Amniotic epithelial cell (primary cell): ENCODE measurements at regions not wholly inside any gene's neighbourhood (a gene's known extent, or its start where the extent isn't known, plus 50 kb on each side); places are given as distances from the start of the nearest gene placed in this dataset.
"Not testable (repeated sequence)": the region's sequence is repeated elsewhere in the genome, so short reads cannot be mapped to it uniquely, and the experiment has no call there.

ENCODE experiments used
- DNase-seq: peaks from one replicate; pipeline ENCODE4 v3.0.0-alpha.2; 2010; ENCODE audit warnings: low read depth

DNA sequence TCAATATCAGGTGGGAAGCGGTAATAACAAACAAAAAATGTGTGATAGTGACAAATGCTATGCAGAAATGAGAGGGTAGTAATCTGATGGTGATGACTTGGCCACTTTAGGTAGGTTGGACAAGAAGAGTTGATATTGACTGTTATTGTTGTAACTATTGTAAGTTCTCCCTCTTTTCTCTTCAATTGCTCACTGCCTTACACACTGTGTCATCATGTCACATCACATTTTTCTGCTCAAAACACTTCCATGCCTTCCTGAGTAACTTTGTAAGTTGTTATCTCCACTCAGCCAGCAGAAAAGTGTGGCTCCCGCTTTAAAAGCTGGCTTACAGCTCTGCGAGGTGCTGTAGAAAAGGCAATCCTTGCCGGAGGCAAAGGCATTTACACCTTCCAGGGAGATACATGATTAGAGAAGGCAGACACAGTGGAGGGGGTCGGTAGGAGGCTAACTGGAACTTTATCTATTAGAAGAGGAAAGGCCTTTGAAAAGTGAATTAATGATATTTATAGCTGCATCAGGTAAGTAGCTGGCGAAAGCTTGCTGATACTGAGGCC, 85.2 kb upstream of the CLINT1 start:
- DNase-seq: no peak

- DNase-seq: no peak
Observed at GRCh38 chr5:157942595-157942994, 83.7 kb upstream of the CLINT1 start.

- DNase-seq: peak; percentile 10
Observed at GRCh38 chr5:157941616-157942015, 82.7 kb upstream of the CLINT1 start.

DNA sequence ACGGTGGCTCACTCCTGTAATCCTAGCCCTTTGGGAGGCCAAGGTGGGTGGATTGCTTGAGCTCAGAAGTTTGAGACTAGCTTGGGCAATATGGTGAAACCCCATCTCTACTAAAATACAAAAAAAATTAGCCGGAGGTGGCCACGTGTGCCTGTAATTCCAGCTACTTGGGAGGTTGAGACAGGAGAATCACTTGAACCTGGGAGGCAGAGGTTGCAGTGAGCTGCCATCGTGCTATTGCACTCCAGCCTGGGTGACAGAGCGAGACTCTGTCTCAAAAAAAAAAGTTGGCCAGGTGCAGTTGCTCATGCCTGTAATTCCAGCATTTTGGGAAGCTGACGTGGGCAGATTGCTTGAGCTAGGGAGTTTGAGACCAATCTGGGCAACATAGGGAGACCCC, 79.2 kb upstream of the CLINT1 start:
- DNase-seq: not testable (repeated sequence)

DNA sequence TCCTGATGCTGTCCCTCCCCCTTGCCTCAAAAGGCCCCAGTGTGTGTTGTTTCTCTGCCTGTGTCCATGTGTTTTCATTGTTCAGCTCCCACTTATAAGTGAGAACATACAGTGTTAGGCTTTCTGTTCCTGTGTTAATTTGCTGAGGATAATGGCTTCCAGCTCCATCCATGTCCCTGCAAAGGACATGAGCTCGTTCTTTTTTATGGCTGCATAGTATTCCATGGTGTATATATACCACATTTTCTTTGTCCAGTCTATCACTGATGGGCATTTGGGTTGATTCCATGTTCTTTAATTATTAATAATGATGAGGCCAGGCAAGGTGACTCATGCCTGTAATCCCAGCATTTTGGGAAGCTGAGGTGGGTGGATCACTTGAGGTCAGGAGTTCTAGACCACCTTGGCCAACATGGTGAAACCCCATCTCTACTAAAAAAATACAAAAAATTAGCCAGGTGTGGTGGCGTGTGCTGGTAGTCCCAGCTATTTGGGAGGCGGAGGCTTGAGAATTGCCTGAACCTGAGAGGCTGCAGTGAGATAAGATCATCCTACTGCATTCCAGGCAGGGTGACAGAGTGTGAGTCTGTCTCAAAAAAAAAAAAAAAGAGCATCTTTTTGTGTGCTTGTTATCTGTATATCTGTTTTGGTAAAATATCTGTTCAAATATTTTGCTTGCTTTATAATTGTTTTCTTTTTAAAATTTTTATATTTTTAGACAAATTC, 78.0 kb upstream of the CLINT1 start:
- DNase-seq: not testable (repeated sequence)

GRCh38 chr5:157934600-157934999, 75.7 kb upstream of the CLINT1 start:
- no peak for DNase-seq

GRCh38 chr5:157933005-157933404, 74.1 kb upstream of the CLINT1 start:
- DNase-seq: no peak

DNA sequence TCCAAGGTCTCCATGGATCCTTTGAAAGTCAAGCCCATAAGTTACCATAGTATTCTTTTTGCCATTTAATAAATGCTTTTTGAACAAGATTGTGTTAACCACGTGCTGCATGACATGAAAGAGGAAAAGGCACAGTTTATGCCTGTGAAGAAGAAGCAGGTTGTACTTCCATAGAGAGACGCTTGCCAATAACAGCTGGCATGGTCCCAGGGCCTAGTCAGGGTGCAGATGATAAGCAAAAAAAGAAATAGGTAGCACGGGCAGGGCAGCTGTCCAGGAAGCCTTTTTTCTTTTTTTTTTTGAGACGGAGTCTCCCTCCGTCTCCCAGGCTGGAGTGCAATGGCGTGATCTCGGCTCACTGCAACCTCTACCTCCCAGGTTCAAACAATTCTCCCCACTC, 71.8 kb upstream of the CLINT1 start:
- no peak for DNase-seq

- DNase-seq: no peak
Observed at GRCh38 chr5:157926977-157927376, 68.0 kb upstream of the CLINT1 start.

DNA sequence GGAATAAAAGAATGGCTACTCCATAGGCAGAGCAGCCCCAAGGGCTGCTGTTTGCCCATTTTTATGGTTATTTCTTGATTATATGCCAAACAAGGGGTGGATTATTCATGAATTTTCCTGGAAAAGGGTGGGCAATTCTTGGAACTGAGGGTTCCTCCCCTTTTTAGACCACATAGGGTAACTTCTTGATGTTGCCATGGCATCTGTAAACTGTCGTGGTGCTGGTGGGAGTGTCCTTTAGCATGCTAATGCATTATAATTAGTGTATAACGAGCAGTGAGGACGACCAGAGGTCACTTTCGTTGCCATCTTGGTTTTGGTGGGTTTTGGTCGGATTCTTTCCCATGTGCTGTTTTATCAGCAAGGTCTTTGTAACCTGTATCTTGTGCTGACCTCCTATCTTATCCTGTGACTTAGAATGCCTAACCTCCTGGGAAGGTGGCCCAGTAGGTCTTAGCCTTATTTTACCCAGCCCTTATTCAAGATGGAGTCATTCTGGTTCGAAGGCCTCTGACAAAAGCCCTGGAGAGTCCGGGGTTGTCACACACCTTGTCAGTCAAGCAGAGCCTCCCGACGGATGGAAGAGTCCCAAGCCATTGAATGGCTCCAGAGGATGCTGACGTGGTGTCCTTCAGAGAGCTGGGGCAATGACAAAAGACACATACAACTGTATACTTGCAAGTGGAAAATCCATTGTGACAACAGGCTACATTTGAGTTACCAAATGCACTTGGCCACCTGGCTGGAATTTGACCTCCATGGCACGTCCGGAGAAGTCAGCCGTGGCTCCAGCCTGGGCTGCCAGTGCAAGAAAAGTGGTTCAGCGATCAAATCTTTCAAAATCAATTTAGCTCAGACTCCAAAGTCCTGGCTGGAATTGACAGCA, 67.1 kb upstream of the CLINT1 start:
- DNase-seq: no peak

DNA sequence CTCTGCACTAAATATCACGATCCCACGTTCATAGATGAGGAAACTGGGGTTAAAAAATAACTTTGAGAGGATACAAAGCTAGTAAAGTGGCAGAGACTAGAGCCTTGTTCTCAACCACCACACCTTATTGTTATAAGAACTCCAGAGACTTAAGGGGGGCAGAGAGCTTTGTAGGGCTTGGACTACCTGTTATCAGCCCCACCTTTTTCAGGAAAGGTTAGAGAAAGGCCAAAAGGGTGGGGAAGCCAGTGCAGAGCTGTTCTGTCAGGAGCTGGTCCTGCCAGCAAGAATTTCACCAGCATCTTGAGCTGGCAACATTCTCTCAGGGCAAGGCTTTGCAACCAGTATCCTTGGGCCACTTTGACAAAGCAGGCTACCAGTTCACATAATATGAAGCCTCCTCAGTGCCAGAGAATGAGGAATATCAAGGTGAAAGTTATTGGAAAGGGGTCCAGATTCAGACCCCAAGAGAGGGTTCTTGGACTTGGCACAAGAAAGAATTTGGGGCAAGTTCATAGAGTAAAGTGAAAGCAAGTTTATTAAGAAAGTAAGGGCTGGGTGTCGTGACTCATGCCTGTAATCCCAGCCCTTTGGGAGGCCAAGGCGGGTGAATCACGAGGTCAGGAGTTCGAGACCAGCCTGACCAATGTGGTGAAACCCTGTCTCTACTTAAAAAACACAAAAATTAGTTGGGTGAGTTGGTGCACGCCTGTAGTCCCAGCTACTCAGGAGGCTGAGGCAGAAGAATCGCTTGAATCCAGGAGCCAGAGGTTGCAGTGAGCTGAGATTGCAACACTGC, 66.2 kb upstream of the CLINT1 start:
- DNase-seq: peak; percentile 1

DNA sequence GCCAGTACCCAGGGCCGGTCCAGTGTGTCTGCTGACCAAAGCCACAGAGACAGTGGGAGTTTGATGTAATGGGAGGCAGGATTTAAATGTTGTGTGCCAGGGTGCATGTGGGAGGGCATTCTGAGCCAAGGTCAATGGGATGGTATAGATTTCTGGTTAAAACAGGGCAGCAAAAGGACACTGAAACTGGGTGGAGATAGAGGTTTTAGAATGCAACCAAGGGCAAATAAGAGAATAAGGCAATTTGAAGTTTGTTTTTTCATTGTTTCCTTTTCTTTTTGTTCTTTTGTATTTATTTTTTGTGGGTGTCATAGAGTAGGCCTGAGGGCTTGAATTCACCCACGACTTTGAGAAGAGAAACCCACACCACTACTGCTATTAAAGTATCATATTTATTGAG, 65.5 kb upstream of the CLINT1 start:
- DNase-seq: no peak

GRCh38 chr5:157923765-157924164, 64.8 kb upstream of the CLINT1 start:
- no peak for DNase-seq

DNA sequence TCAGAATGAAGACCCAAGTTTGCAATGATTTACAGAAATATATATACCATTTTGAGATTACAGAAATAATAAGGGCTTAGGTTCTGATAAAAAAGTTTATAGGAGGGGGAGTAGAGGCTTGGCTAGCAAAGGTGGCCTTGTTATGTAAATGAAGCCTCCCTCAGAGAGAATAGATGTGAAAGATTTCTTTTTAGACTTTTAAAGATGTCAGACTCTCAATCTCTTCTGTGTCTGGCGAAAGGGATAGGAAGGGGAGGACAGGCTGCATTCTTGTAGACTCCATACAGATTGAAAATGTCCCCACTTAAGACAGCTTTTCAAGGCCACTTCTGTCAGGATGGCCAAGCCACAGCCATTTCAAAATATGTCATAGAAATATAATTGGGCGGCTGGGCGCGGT, 63.1 kb upstream of the CLINT1 start:
- no peak for DNase-seq

DNA sequence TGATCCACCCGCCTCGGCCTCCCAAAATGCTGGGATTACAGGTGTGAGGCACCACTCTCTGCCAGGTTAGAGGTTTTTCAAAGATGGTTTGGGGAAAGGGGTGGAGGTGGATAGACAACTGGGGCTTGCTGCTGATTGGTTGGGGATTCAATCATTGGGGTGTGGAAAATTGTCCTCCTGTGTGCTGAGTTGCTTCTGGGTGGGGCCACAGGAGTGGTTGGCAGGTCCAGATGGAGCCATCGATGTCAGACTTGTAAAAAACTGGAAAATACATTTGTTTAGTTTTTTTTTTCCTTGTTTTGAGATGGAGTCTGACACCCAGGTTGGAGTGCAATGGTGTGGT, 61.9 kb upstream of the CLINT1 start:
- no peak for DNase-seq

- no peak for DNase-seq
Observed at GRCh38 chr5:157918811-157919742, 60.1 kb upstream of the CLINT1 start.

DNA sequence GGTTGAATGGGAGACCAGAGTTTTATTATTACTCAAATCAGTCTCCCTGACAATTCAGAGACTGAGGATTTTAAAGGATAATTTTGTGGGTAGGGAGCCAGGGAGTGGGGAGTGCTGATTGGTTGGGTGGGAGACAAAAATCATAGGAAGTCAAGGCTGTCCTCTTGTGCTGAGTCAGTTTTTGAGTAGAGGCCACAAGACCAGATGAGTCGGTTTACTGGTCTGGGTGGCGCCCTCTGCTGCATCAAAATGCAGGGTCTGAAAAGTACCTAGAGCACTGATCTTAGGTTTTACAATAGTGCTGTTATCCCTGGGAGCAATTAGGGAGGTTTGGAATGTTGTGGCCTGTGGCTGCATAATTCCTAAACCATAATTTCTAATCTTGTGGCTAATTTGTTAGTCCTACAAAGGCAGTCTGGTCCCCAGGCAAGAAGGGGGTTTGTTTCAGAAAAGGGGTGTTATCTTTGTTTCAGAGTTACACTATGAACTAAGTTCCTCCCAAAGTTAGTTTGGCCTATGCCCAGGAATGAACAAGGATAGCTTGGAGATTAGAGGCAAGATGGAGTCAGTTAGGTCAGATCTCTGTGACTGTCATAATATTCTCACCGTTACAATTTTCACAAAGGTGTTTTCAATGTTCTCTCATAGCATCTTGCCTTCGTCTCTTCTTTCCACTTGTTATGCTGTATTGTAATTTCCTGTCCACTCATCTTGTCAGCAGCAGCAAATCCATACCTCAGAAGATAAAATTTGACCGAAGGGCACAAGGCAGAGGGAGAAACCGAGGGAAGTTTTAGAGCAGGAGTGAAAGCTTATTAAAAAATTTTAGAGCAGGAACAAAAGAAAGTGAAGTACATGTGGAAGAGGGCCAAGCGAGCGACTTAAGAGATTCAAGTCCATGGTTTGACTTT, 59.2 kb upstream of the CLINT1 start:
- peak; percentile 78 for DNase-seq

- DNase-seq: no peak
Observed at GRCh38 chr5:157917491-157917890, 58.5 kb upstream of the CLINT1 start.

GRCh38 chr5:157915638-157916037, 56.7 kb upstream of the CLINT1 start:
- DNase-seq: peak; percentile 20

DNA sequence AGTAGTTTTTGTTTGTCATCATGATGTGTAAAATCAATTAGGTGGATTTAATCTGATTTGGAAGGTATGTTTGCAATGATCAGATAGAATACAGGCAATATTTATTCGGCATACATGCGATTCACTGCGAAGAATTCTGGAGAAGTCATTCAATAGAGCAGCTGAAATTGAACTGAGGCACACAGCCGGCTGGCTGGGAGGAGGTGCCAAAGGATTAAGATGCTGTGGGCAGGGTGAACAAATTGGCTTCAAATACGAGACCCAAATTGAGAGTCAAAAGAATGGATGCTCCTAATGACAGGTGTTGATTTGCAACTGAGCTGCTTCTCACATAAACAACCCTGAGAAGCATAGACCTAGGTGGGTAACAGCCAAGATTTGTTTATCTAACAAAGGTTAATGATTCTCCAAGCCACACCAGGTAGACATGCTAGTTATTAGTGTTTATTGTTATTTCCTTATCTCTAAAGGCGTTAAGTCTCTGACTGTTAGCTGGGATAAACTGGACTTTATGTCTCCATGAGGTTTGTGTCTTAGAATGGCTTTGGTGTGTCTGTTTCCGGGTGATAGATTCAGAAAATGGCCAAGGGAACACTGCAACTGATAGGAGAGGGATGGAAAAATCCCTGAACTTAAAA, 55.3 kb upstream of the CLINT1 start:
- no peak for DNase-seq
